Astrocyte (in vitro differentiated cells and primary cell): ENCODE measurements at regions not wholly inside any gene's neighbourhood (a gene's known extent, or its start where the extent isn't known, plus 50 kb on each side); places are given as distances from the start of the nearest gene placed in this dataset.

ENCODE experiments used
- DNase-seq: peaks from one replicate; pipeline ENCODE4 v3.0.0-alpha.2; 2010; ENCODE audit warnings: low read depth
- FAIRE-seq: peaks from 2 replicates; lab custom pipeline; 2011; peaks lifted over from hg19 to GRCh38; lab: Jason Lieb, UNC
- H2AFZ ChIP-seq: 2 replicates; pipeline ENCODE4 v1.6.0; 2012; ENCODE audit warnings: low read depth, low read length, inconsistent platforms
- H3K27ac ChIP-seq: 2 replicates; pipeline ENCODE4 v1.5.1; 2011; ENCODE audit warnings: low read depth, low read length, inconsistent platforms
- H3K27me3 ChIP-seq: 2 replicates; pipeline ENCODE4 v1.6.0; 2011; ENCODE audit warnings: low read length, inconsistent platforms; ENCODE audit not compliant: insufficient read depth
- H3K36me3 ChIP-seq: 2 replicates; pipeline ENCODE4 v1.5.1; 2011; ENCODE audit warnings: low read length, inconsistent platforms; ENCODE audit not compliant: insufficient read depth
- H3K4me1 ChIP-seq: 2 replicates; pipeline ENCODE4 v1.5.1; 2011; ENCODE audit warnings: low read length, inconsistent platforms; ENCODE audit not compliant: insufficient read depth
- H3K4me2 ChIP-seq: 2 replicates; pipeline ENCODE4 v1.6.0; 2012; ENCODE audit warnings: low read length, inconsistent platforms
- H3K4me3 ChIP-seq: 2 replicates; pipeline ENCODE4 v1.5.1; 2011; ENCODE audit warnings: low read depth, mild to moderate bottlenecking, low read length, inconsistent platforms; ENCODE audit not compliant: insufficient read depth
- H3K79me2 ChIP-seq: 2 replicates; pipeline ENCODE4 v1.6.0; 2012; ENCODE audit warnings: mild to moderate bottlenecking, low read length, inconsistent platforms; ENCODE audit not compliant: insufficient read depth
- H3K9ac ChIP-seq: 2 replicates; pipeline ENCODE4 v1.6.0; 2012; ENCODE audit warnings: mild to moderate bottlenecking, low read length, inconsistent platforms
- H3K9me3 ChIP-seq: 2 replicates; pipeline ENCODE4 v1.5.1; 2012; ENCODE audit warnings: low read depth, mild to moderate bottlenecking, low read length, inconsistent platforms; ENCODE audit not compliant: insufficient read depth
- H4K20me1 ChIP-seq: 2 replicates; pipeline ENCODE4 v1.6.0; 2012; ENCODE audit warnings: low read length, inconsistent platforms; ENCODE audit not compliant: insufficient read depth
- H3K27ac Mint-ChIP-seq: one replicate; pipeline ENCODE4 v1.8.0; 2021; ENCODE audit warnings: mild to moderate bottlenecking, mixed read lengths; ENCODE audit not compliant: unreplicated experiment
- H3K27me3 Mint-ChIP-seq: one replicate; pipeline ENCODE4 v1.8.0; 2021; ENCODE audit warnings: low read depth, mixed read lengths; ENCODE audit not compliant: unreplicated experiment
- H3K36me3 Mint-ChIP-seq: one replicate; pipeline ENCODE4 v1.8.0; 2021; ENCODE audit warnings: low read depth, mixed read lengths; ENCODE audit not compliant: unreplicated experiment
- H3K4me1 Mint-ChIP-seq: one replicate; pipeline ENCODE4 v1.8.0; 2021; ENCODE audit warnings: low read depth, mixed read lengths; ENCODE audit not compliant: unreplicated experiment
- H3K4me3 Mint-ChIP-seq: one replicate; pipeline ENCODE4 v1.8.0; 2021; ENCODE audit warnings: mild to moderate bottlenecking, moderate library complexity, mixed read lengths; ENCODE audit not compliant: unreplicated experiment
- H3K9me3 Mint-ChIP-seq: one replicate; pipeline ENCODE4 v1.8.0; 2021; ENCODE audit warnings: mild to moderate bottlenecking, mixed read lengths; ENCODE audit not compliant: unreplicated experiment
- CTCF ChIP-seq: IDR thresholded peaks from 2 replicates; pipeline ENCODE4 v1.5.1; 2011; ENCODE audit warnings: low read depth, mild to moderate bottlenecking, inconsistent platforms, low read length, moderate library complexity; ENCODE audit not compliant: insufficient read depth
- EZH2 ChIP-seq: IDR thresholded peaks from 2 replicates; pipeline ENCODE4 v1.6.1; 2012; ENCODE audit warnings: mild to moderate bottlenecking, low read length, inconsistent platforms; ENCODE audit not compliant: insufficient read depth

GRCh38 chr1:224879162-224879803 is 50.2 kb upstream of the DNAH14 start:
- H3K4me2 ChIP-seq, result no peak overlapping the region
- peak; percentile 39 for FAIRE-seq
- peak overlapping the region; percentile 98 for H3K27ac Mint-ChIP-seq

More at GRCh38 chr1:224879162-224879803, 50.2 kb upstream of the DNAH14 start:
- peak; percentile 64 for DNase-seq
- Mint-ChIP-seq H3K9me3 (peaks cover 2% of the 10 kb centered on the region), H3K4me1 (peaks cover 32% of the 10 kb centered on the region), H3K36me3 (no peaks in the 10 kb centered on the region), H3K27me3 (peaks cover 2% of the 10 kb centered on the region), H3K4me3 (no peak overlapping the region)
- Histone ChIP-seq H3K4me1 (no peaks in the 10 kb centered on the region), H3K4me3 (no peak overlapping the region), H3K36me3 (no peaks in the 10 kb centered on the region), H3K27me3 (peaks cover 7% of the 10 kb centered on the region), H4K20me1 (no peaks in the 10 kb centered on the region), H2AFZ (no peak overlapping the region), H3K79me2 (no peaks in the 10 kb centered on the region), H3K27ac (no peak overlapping the region), H3K9me3 (no peaks in the 10 kb centered on the region), H3K9ac (no peak overlapping the region)
- TF ChIP-seq CTCF, result no peak
- TF ChIP-seq EZH2, result no peak
